Tibial nerve (tissue), 3 donors: ENCODE measurements at regions not wholly inside any gene's neighbourhood (a gene's known extent, or its start where the extent isn't known, plus 50 kb on each side); places are given as distances from the start of the nearest gene placed in this dataset.
A peak's percentile ranks its signal among the peaks of the same experiment; 100 is the strongest.

Experiments
- CTCF ChIP-seq, 5 experiments: fragments of 200-600 bp in 3 of 5; fragments of 450-650 bp in 2 of 5; sonication (generic) in 3 of 5; IDR thresholded peaks; one replicate each; pipeline ENCODE4 v1.5.1; 2016 to 2019; ENCODE audit warnings: antibody characterized with exemption in 5 of 5, mild to moderate bottlenecking in 3 of 5, moderate library complexity in 2 of 5
- POLR2A ChIP-seq, 2 donors: fragments of 450-650 bp; IDR thresholded peaks; one replicate each; pipeline ENCODE4 v1.6.1; 2017; ENCODE audit warnings: antibody characterized with exemption in 2 of 2, mild to moderate bottlenecking in 2 of 2, moderate library complexity in 2 of 2

GRCh38 chr15:62648954-62649353 is 393.6 kb upstream of the TPM1 start:
- TF ChIP-seq CTCF (IDR thresholded peaks at IDR 0.05) (peak; percentile 16 to 42 (median 26)), POLR2A (IDR thresholded peaks at IDR 0.05) (no peak)
